ENCODE measurements at regions not wholly inside any gene's neighbourhood (a gene's known extent, or its start where the extent isn't known, plus 50 kb on each side); places are given as distances from the start of the nearest gene placed in this dataset.

DNA sequence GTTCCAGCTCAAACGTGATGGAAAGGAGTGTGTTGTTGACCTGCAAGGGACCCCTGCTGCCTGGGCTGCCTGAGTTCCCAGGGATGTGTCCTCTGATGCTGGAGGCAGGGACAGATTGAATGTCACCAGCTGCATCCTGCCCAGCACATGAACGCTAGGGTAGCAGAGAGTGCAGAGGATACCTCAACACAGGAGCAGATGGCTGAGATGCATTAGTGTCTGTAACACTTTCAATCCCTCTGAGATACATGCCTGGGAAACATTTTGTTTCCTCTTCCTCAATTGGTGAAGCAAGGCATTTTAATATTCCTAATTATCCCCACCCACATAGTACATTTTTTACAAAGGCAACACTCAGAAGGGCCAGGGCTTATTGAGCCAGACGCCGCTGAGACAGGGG is 106.4 kb upstream of the UBL3 start:
- peaks cover 1% of the 10 kb centered on the region for H3K36me3 Mint-ChIP-seq (ENCODE audit: low read depth)
- intact Hi-C loops (cut with micrococcal nuclease), result no loop called here
- no peaks in the 10 kb centered on the region for H3K9me3 Mint-ChIP-seq
- no peak overlapping the region for H3K4me3 Mint-ChIP-seq
- peaks cover 34% of the 10 kb centered on the region for H3K4me1 Mint-ChIP-seq (ENCODE audit: low read depth)
- H3K27ac Mint-ChIP-seq, result no peak overlapping the region
- H3K27me3 Mint-ChIP-seq (ENCODE audit: insufficient read depth), result no peaks in the 10 kb centered on the region
- DNase-seq (ENCODE audit: low spot score), result no peak

DNA sequence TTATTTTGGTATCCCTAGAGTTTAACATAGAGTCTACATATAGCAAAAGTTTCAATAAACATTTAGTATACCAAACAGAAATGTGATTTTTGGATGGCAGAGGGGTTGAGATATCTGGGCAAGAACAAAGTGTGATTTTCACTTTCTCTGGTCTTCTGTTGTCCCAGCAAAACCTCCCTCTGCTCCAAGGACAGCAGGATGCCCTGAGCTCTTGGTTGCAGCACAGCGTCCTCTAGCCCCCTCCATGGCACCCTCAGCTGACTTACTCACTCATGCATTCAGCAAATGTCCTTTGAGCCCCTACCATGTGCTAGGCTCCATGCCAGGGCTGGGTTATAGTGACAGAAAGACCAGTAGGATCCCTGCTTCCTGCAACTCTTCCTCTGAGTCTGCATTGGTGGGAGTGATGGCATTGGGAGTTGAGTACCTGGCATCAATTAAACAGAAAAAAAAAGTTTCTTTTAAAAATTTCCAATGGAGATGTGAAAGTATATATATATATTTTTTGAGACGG is 104.8 kb upstream of the UBL3 start:
- peaks cover 1% of the 10 kb centered on the region for H3K36me3 Mint-ChIP-seq (ENCODE audit: low read depth)
- peak overlapping the region; percentile 19 for H3K27ac Mint-ChIP-seq
- DNase-seq (ENCODE audit: low spot score), result no peak
- no peaks in the 10 kb centered on the region for H3K9me3 Mint-ChIP-seq
- no peaks in the 10 kb centered on the region for H3K27me3 Mint-ChIP-seq (ENCODE audit: insufficient read depth)
- intact Hi-C loops (cut with micrococcal nuclease), result no loop called here
- peak overlapping the region; percentile 27 for H3K4me3 Mint-ChIP-seq
- peaks cover 28% of the 10 kb centered on the region for H3K4me1 Mint-ChIP-seq (ENCODE audit: low read depth)

DNA sequence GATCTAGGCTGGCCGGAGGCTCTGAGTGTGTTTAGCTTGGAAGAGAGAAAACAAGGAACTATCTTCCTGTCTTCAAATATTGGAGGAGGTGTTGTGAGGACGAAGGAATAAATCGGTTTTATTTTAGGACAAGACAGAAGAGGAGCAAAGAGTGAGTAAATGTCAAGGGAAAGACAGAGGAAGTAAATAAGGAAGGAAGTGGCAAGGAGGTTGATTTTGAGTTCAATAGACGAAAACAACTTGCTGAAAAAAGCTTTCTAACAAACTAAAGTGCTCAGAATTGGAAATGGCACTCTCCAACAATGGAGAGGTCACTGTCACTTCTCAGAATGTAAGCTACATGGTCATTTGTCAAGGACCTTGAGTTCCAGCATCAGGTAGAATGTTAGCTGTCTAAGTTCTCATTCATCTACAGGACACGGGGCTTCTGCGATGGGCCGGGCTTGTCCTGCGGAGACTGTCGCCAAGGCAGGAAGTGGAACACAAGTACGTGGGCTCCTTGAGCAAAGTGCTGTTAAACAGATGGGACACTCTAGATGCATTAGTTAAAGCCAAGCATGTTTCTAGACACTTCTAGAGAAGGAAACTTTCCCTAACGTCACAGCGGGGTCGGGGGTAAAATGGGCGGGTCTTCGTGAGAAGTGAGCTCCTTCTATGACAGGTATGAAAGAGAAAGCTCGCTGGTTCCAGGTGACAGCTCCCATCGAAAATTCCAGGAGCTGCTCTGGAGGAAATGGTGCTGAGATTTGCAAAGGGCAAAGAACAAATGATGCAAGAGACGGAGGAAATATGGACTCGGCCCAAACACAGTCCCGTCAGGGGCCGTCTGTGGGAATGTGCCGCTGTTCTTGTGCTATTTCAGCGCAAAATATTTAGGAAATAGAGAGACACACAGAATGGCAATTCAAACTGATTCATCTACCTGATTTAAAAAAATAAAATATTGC is 103.9 kb upstream of the UBL3 start:
- H3K4me1 Mint-ChIP-seq (ENCODE audit: low read depth), result peaks cover 27% of the 10 kb centered on the region
- H3K27ac Mint-ChIP-seq, result peak overlapping the region; percentile 86
- peak; percentile 29 for DNase-seq (ENCODE audit: low spot score)

DNA sequence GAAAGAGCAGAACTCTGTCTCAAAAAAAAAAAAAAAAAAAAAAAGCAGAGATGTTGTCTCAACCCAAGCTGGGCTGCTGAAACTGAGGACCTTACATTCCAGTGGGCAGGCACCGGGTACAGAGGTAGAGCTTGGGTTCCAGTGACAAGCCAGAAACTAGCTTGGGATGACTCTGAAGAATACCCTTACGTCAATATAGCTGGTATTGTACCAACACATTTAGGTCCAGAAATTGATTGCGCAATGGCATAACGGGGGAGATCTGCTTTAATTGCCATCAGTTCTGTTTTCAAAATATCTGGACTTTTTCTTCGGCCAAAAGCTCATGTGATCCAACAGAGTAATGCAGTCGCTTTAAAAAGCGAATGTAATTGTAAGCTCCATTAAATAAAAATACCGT is 103.1 kb upstream of the UBL3 start:
- H3K4me3 Mint-ChIP-seq, result peak overlapping the region; percentile 71
- peaks cover 3% of the 10 kb centered on the region for H3K27me3 Mint-ChIP-seq (ENCODE audit: insufficient read depth)
- intact Hi-C loops (cut with micrococcal nuclease), result no loop called here

More for the DNA sequence above, 103.9 kb upstream of the UBL3 start:
- H3K9me3 Mint-ChIP-seq, result no peaks in the 10 kb centered on the region
- peak overlapping the region; percentile 71 for H3K4me3 Mint-ChIP-seq
- H3K36me3 Mint-ChIP-seq (ENCODE audit: low read depth), result peaks cover 1% of the 10 kb centered on the region
- peaks cover 3% of the 10 kb centered on the region for H3K27me3 Mint-ChIP-seq (ENCODE audit: insufficient read depth)
- intact Hi-C loops (cut with micrococcal nuclease), result loop anchor here (1.0 kb wide), 1 partner anchor 19 kb away; no protein-coding TSS in a partner anchor

DNA sequence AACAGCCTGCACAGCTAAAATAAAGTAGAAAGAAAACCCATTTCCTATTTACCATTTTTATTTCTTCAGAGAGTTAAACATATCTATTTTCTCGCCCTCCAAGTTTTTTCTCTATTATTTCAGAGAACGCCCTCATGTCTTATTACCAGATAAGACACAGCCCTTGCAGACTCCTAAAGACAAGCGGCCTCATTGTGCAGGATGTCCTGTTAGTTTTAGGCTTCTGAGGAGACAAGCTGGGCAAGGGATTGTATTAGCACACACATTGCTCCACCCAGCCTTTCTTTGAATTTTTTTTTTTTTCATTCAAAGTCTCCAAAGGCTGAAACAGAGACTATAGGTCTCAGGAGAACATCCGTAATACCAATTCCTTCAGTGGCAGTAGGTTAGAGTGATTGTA is 101.8 kb upstream of the UBL3 start:
- H3K9me3 Mint-ChIP-seq, result no peaks in the 10 kb centered on the region
- peaks cover 3% of the 10 kb centered on the region for H3K27me3 Mint-ChIP-seq (ENCODE audit: insufficient read depth)

More for the DNA sequence above, 103.1 kb upstream of the UBL3 start:
- Mint-ChIP-seq H3K9me3 (no peaks in the 10 kb centered on the region), H3K36me3 (ENCODE audit: low read depth) (peaks cover 1% of the 10 kb centered on the region), H3K4me1 (ENCODE audit: low read depth) (peaks cover 25% of the 10 kb centered on the region), H3K27ac (no peak overlapping the region)
- DNase-seq (ENCODE audit: low spot score), result no peak

DNA sequence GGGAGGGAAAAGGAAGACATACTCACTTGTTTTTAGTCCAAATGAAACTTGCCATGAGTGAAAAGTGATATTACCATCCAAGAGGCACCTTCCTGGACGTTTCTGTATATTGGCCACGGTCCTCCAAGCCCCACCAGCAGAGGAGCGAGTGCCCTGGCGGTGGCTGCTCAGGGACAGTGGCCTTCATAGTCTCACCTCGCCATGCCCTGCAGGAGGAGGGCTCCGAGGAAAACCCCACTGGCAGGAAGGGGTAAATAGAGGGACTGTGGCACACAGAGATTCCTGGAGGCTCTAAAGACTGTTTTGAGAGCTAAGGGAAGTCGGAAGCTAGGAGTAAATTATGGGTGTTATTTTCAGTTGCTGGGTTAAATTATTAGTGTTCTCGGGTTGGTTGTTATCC is 98.4 kb upstream of the UBL3 start:
- intact Hi-C loops (cut with micrococcal nuclease), result no loop called here
- peaks cover 3% of the 10 kb centered on the region for H3K27me3 Mint-ChIP-seq (ENCODE audit: insufficient read depth)
- H3K27ac Mint-ChIP-seq, result no peak overlapping the region
- no peaks in the 10 kb centered on the region for H3K9me3 Mint-ChIP-seq
- DNase-seq (ENCODE audit: low spot score), result no peak
- no peaks in the 10 kb centered on the region for H3K36me3 Mint-ChIP-seq (ENCODE audit: low read depth)
- H3K4me3 Mint-ChIP-seq, result no peak overlapping the region
- H3K4me1 Mint-ChIP-seq (ENCODE audit: low read depth), result peaks cover 5% of the 10 kb centered on the region

More for the DNA sequence above, 101.8 kb upstream of the UBL3 start:
- Mint-ChIP-seq H3K27ac (no peak overlapping the region), H3K36me3 (ENCODE audit: low read depth) (peaks cover 1% of the 10 kb centered on the region), H3K4me1 (ENCODE audit: low read depth) (peaks cover 20% of the 10 kb centered on the region), H3K4me3 (no peak overlapping the region)
- DNase-seq (ENCODE audit: low spot score), result no peak
- intact Hi-C loops (cut with micrococcal nuclease), result no loop called here

DNA sequence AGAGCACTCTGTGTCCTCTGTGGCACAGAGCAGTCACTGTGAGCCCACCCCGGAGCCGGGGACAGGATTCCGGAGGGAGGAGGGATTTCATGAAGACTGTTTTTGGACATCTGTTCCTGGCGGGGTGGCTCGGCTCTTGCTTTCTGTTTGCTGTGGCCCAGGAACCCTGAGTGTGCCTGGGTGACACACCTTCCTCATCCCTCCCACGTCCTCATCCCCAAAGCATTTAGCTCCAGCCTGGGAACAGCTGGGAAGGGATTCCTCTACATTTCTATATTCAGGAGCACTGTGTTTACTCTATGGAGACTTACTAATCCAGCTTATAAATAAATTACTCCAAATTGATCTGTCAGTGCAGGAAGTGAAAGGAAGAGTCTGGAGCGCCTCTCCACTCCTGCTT is 97.8 kb upstream of the UBL3 start:
- Mint-ChIP-seq H3K4me1 (ENCODE audit: low read depth) (no peaks in the 10 kb centered on the region), H3K9me3 (no peaks in the 10 kb centered on the region), H3K4me3 (no peak overlapping the region), H3K27me3 (ENCODE audit: insufficient read depth) (peaks cover 3% of the 10 kb centered on the region), H3K36me3 (ENCODE audit: low read depth) (peaks cover 3% of the 10 kb centered on the region), H3K27ac (no peak overlapping the region)
- intact Hi-C loops (cut with micrococcal nuclease), result no loop called here
- DNase-seq (ENCODE audit: low spot score), result no peak

DNA sequence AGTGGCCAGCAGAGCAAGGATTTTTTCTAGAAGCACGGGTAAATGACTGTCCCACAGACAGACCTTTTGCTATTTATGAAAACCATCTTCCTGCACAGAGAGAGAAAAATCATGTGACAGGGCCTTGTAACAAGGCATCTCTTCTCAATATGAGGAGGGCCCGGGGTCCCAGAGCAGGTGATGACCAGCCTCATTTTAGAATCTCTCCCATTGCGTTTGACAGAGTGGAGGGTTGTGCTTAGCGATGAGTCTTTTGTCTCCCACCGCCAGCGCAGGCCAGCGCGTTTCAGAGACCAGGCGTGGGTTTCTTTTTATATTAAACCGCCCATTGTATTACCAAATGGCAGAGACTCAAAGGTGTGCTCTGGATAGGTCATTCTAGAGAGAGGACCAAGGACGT is 97.4 kb upstream of the UBL3 start:
- Mint-ChIP-seq H3K27me3 (ENCODE audit: insufficient read depth) (peaks cover 3% of the 10 kb centered on the region), H3K27ac (no peak overlapping the region), H3K9me3 (no peaks in the 10 kb centered on the region), H3K4me1 (ENCODE audit: low read depth) (no peaks in the 10 kb centered on the region), H3K4me3 (no peak overlapping the region), H3K36me3 (ENCODE audit: low read depth) (peaks cover 3% of the 10 kb centered on the region)
- intact Hi-C loops (cut with micrococcal nuclease), result no loop called here
- no peak for DNase-seq (ENCODE audit: low spot score)

DNA sequence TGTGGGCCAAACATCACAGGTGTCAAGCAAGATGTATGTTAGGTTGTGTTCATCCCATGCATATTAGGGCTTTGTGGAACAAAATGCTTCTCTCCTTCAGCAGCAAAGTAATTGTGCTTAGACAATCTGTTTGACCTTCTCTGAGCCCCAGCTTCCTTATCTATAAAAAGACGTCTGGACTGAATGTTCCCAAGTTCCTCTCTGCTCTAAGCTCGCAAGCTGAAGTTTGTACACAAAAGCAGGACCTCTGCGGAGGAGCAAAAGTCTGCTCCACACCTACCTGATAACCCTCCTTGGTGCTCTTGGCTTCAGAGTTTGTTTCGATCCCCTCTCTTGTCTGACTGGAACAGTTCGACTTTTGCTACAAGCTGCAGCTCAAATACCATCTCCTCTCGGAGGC is 95.7 kb upstream of the UBL3 start:
- H3K27ac Mint-ChIP-seq, result no peak overlapping the region
- H3K9me3 Mint-ChIP-seq, result no peaks in the 10 kb centered on the region

DNA sequence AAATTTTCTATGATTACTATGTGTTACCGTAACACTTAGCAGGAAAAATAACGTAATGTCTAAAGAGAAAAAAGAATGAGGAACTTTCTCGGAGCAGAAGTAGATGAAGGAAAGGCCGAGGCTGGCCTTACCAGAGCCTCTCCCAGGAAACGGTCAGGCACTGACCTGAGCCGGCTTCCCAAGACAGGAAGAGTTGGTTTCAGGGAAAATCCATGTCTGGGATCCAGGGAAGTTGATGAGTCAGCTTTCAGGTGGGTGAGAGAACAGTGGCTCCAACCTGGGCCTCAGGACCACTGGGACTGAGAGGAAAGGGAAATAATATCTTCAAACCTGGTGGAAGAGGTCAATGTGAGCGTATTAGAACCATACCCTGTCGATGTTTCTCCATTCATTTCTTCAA is 93.3 kb upstream of the UBL3 start:
- Mint-ChIP-seq H3K27ac (no peak overlapping the region), H3K27me3 (ENCODE audit: insufficient read depth) (peaks cover 5% of the 10 kb centered on the region), H3K36me3 (ENCODE audit: low read depth) (peaks cover 3% of the 10 kb centered on the region), H3K9me3 (no peaks in the 10 kb centered on the region), H3K4me3 (no peak overlapping the region), H3K4me1 (ENCODE audit: low read depth) (peaks cover 4% of the 10 kb centered on the region)
- intact Hi-C loops (cut with micrococcal nuclease), result no loop called here
- no peak for DNase-seq (ENCODE audit: low spot score)

More for the DNA sequence above, 95.7 kb upstream of the UBL3 start:
- no peak for DNase-seq (ENCODE audit: low spot score)
- H3K4me1 Mint-ChIP-seq (ENCODE audit: low read depth), result no peaks in the 10 kb centered on the region
- intact Hi-C loops (cut with micrococcal nuclease), result no loop called here
- H3K4me3 Mint-ChIP-seq, result no peak overlapping the region
- H3K36me3 Mint-ChIP-seq (ENCODE audit: low read depth), result peaks cover 3% of the 10 kb centered on the region
- H3K27me3 Mint-ChIP-seq (ENCODE audit: insufficient read depth), result peaks cover 8% of the 10 kb centered on the region

DNA sequence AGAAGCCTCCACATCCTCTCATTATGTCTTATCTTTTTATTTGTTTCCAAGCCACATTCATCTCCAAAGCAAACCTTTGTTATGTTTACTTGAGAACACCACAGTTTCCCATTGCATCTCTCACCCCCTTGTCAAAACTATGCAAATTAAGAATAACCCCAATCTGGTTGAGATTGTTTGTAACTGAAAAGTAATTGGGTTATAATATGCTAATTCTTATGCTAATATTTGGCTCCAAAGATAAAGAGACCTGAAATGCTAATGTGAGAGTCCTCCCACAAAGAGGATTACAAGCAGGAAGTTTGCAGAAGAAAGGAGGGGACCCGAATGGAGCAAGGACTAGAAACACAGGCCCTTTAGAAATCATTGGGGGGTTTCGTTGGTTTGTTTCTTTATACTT is 92.9 kb upstream of the UBL3 start:
- Mint-ChIP-seq H3K4me1 (ENCODE audit: low read depth) (peaks cover 4% of the 10 kb centered on the region), H3K4me3 (no peak overlapping the region), H3K27me3 (ENCODE audit: insufficient read depth) (peaks cover 5% of the 10 kb centered on the region), H3K36me3 (ENCODE audit: low read depth) (peaks cover 3% of the 10 kb centered on the region), H3K9me3 (no peaks in the 10 kb centered on the region), H3K27ac (no peak overlapping the region)
- DNase-seq (ENCODE audit: low spot score), result no peak
- intact Hi-C loops (cut with micrococcal nuclease), result no loop called here

DNA sequence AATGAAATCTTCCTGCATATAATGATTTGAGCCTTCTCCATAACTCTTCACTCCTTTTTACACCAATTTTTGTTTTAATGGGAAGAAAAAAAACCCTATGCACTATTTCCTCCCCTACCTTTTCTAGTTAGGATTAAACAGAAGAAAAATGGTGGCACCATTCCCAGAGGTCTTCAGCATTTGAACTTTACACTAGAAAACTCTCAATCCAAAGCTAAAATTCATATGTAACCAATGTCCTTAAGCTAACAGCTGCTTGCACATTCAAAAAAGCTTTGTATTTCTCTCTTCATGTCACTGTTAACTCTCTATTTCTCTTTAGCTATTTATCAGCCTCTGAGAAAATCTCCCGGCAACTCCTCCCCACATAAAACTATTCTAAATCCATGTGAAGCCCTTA is 90.3 kb upstream of the UBL3 start:
- Mint-ChIP-seq H3K36me3 (ENCODE audit: low read depth) (peaks cover 3% of the 10 kb centered on the region), H3K4me3 (no peak overlapping the region), H3K9me3 (no peaks in the 10 kb centered on the region), H3K27ac (no peak overlapping the region), H3K4me1 (ENCODE audit: low read depth) (peaks cover 29% of the 10 kb centered on the region), H3K27me3 (ENCODE audit: insufficient read depth) (peaks cover 5% of the 10 kb centered on the region)
- intact Hi-C loops (cut with micrococcal nuclease), result no loop called here
- DNase-seq (ENCODE audit: low spot score), result no peak

DNA sequence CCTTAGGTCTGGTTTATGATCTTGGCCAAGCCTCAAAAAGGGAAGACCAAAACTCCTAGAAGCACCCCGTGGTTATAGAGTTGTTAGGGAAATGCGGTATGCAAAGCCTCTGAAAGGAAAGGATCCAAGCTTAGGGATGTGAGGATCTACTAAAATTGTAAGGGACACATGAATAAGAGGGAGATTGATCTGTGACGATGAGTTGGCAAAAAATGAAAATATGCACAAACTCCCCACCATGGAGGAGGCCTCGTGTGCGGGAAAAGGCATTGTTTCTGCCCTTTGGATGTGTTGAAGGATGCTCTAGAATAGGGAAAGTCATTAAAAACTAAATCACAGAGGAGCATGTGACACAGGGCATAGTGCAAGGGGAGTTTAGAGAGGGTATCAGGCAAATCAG is 88.7 kb upstream of the UBL3 start:
- Mint-ChIP-seq H3K4me1 (ENCODE audit: low read depth) (peaks cover 45% of the 10 kb centered on the region), H3K9me3 (no peaks in the 10 kb centered on the region), H3K4me3 (no peak overlapping the region), H3K36me3 (ENCODE audit: low read depth) (peaks cover 3% of the 10 kb centered on the region), H3K27ac (no peak overlapping the region), H3K27me3 (ENCODE audit: insufficient read depth) (peaks cover 5% of the 10 kb centered on the region)
- intact Hi-C loops (cut with micrococcal nuclease), result loop anchor here (5.0 to 10.0 kb wide), 4 partner anchors 366 to 1108 kb away; partner anchors contain the start of genes KATNAL1 and UBE2L5
- no peak for DNase-seq (ENCODE audit: low spot score)
